BE2C (cell line): ENCODE measurements at regions not wholly inside any gene's neighbourhood (a gene's known extent, or its start where the extent isn't known, plus 50 kb on each side); places are given as distances from the start of the nearest gene placed in this dataset.

Experiments
- DNase-seq: peaks from one replicate; pipeline ENCODE4 v3.0.0-alpha.2; 2020
- H3K27me3 ChIP-seq: fragments of 250-450 bp; sonication (Bioruptor Pico); 2 replicates; pipeline ENCODE4 v1.5.1; 2020; ENCODE audit warnings: mild to moderate bottlenecking
- H3K36me3 ChIP-seq: fragments of 250-450 bp; sonication (Bioruptor Pico); 2 replicates; pipeline ENCODE4 v1.5.1; 2020; ENCODE audit warnings: mild to moderate bottlenecking
- H3K4me1 ChIP-seq: fragments of 250-450 bp; sonication (Bioruptor Pico); 2 replicates; pipeline ENCODE4 v1.5.1; 2020
- H3K4me3 ChIP-seq: 2 replicates; pipeline ENCODE4 v1.5.1; 2011; ENCODE audit warnings: low read depth, low read length
- H3K9me3 ChIP-seq: fragments of 250-450 bp; sonication (Bioruptor Pico); 2 replicates; pipeline ENCODE4 v1.5.1; 2020
- CTCF ChIP-seq: IDR thresholded peaks from 2 replicates; pipeline ENCODE4 v1.5.1; 2012; ENCODE audit warnings: mild to moderate bottlenecking, low read depth, low read length

GRCh38 chr14:89540009-89540829 lies 123.2 kb upstream of the FOXN3 start:
- no peak for TF ChIP-seq CTCF
- no peaks in the 10 kb centered on the region for H3K9me3 ChIP-seq

GRCh38 chr14:89537911-89538310 lies 120.9 kb upstream of the FOXN3 start:
- TF ChIP-seq CTCF = 0 out of 2 replicates have a peak, but pooled peaks have one; percentile 17
- H3K36me3 ChIP-seq = no peaks in the 10 kb centered on the region
- no peaks in the 10 kb centered on the region for H3K27me3 ChIP-seq
- no peak for DNase-seq
- no peaks in the 10 kb centered on the region for H3K4me1 ChIP-seq
- no peak overlapping the region for H3K4me3 ChIP-seq
- H3K9me3 ChIP-seq = no peaks in the 10 kb centered on the region

More at GRCh38 chr14:89540009-89540829, 123.2 kb upstream of the FOXN3 start:
- no peaks in the 10 kb centered on the region for H3K4me1 ChIP-seq
- no peaks in the 10 kb centered on the region for H3K27me3 ChIP-seq
- no peak overlapping the region for H3K4me3 ChIP-seq
- no peak for DNase-seq
- H3K36me3 ChIP-seq = no peaks in the 10 kb centered on the region

GRCh38 chr14:89534902-89535685 lies 118.1 kb upstream of the FOXN3 start:
- H3K36me3 ChIP-seq = no peaks in the 10 kb centered on the region
- no peaks in the 10 kb centered on the region for H3K27me3 ChIP-seq
- no peak for TF ChIP-seq CTCF
- H3K9me3 ChIP-seq = no peaks in the 10 kb centered on the region
- H3K4me3 ChIP-seq = no peak overlapping the region
- DNase-seq = no peak
- H3K4me1 ChIP-seq = no peaks in the 10 kb centered on the region

GRCh38 chr14:89533766-89534165 lies 116.7 kb upstream of the FOXN3 start:
- Histone ChIP-seq H3K36me3 (no peaks in the 10 kb centered on the region), H3K9me3 (no peaks in the 10 kb centered on the region), H3K27me3 (no peaks in the 10 kb centered on the region), H3K4me1 (no peaks in the 10 kb centered on the region), H3K4me3 (no peak overlapping the region)
- DNase-seq = no peak
- TF ChIP-seq CTCF = no peak

- Histone ChIP-seq H3K9me3 (no peaks in the 10 kb centered on the region), H3K4me1 (no peaks in the 10 kb centered on the region), H3K36me3 (no peaks in the 10 kb centered on the region), H3K27me3 (no peaks in the 10 kb centered on the region), H3K4me3 (no peak overlapping the region)
- no peak for DNase-seq
- no peak for TF ChIP-seq CTCF
Measured at GRCh38 chr14:89533136-89533535, 116.1 kb upstream of the FOXN3 start.
